ENCODE measurements at regions not wholly inside any gene's neighbourhood (a gene's known extent, or its start where the extent isn't known, plus 50 kb on each side); places are given as distances from the start of the nearest gene placed in this dataset.

GRCh38 chr3:96169111-96169766 lies 645.2 kb upstream of the EPHA6 start:
- FAIRE-seq (no peak), DNase-seq (ENCODE audit: low spot score) (no peak)

GRCh38 chr3:96172917-96173316 lies 641.5 kb upstream of the EPHA6 start:
- no peak for FAIRE-seq
- DNase-seq (ENCODE audit: low spot score), result no peak

DNA sequence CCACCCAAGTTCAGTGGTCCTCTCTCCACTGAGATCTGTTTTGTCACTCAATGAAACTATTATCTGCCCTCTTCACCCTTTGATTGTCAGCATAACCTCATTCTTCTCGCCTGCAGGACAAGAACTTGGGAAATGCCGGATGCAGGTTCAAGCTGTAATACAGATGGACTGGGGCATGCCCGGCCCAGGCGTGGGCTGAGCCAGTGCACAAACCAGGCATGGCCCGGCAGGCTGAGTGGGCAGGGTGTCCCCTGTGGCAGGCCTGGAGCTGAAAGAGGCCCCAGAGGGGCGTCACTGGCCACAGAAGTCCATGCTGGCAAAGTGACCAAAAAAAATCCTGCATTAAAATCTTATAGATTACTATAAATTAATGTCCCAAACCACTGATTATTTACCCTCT lies 638.9 kb upstream of the EPHA6 start:
- FAIRE-seq (no peak), DNase-seq (ENCODE audit: low spot score) (no peak)

DNA sequence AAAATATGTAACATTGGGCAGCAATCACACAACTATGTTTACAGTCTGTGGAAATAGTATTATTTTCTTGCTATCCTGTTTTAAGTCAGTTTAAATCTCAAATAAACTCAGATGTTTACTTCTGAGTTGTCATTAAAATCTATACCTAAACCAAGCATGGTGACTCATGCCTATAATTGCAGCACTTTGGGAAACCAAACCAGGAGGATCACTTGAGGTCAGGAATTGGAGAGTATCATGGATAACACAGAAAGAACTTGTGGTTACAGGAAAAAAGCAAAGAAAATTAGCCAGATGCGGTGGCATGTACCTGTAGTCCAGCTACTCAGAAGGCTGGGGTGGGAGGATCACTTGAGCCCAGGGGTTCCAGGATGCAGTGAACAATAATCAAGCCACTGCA lies 631.6 kb upstream of the EPHA6 start:
- no peak for DNase-seq (ENCODE audit: low spot score)
- FAIRE-seq, result no peak

- FAIRE-seq (no peak), DNase-seq (ENCODE audit: low spot score) (no peak)
Observed at GRCh38 chr3:96183871-96184270, 630.5 kb upstream of the EPHA6 start.

GRCh38 chr3:96190024-96190616 lies 624.3 kb upstream of the EPHA6 start:
- DNase-seq (ENCODE audit: low spot score), result no peak
- peak; percentile 27 for FAIRE-seq

DNA sequence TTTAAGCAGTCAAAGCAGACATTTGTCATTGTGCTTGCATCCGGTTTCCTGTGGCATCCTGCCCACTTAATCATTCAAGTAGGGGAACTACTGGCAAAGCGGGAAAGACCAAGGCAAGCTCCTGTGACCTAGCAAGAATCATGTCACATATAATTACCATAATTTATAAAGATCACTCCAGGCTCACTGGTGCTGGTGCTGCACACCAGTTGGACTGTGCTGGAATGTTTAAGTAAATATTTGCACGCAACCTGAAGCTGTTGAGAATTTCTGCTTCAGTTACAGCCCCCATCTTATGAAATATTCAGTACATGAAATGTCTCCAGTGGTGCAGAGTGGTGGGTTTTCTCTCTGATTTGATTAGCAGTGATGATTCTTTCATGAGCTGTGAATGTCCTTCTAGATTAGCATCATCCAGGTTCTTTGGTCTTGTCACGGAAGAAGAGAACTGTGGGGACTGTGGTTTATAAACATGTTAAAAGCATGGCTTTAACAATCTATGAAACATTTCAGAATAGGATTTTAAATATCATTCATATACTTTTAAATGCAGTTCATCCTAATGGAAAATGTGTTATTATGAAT lies 621.3 kb upstream of the EPHA6 start:
- FAIRE-seq, result no peak
- DNase-seq (ENCODE audit: low spot score), result no peak

DNA sequence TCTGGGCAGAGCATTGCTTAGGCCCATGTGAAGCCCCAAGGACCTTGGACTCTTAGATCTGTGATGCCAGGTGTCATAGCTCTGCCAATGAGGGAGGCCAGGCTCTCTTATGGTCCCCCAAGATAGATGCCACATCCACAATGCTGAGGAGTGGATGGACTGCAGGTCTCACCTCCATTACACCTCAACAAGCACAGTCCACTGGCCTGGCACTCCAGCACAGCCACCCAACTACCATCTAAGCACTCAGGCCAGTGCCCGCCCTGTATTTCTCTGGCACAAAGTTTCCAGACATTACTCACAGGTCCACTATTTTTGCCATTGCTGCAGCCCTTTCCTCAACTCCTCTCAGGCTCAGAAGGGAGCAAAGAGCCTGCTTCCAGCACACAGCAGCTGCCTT lies 613.5 kb upstream of the EPHA6 start:
- DNase-seq (ENCODE audit: low spot score) (no peak), FAIRE-seq (no peak)

DNA sequence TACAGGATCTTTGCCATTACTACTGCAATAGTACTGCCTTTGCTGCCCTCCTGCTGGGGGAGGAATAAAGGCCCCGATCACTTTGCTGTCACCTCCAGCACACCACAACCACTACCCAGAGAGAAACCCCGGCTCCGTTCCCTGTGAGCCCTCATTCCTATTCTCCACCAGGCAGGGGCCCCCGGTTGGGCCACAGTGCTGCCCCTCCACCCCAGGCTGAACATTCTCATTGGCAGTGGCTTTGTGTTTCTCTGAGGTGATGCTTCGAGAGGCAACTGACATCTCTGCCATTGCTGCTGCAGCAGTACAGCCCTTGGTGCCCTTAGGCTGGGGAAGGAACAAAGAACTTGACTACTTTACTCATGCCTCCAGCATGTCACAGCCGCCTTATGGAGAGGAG lies 612.9 kb upstream of the EPHA6 start:
- FAIRE-seq, result no peak

DNA sequence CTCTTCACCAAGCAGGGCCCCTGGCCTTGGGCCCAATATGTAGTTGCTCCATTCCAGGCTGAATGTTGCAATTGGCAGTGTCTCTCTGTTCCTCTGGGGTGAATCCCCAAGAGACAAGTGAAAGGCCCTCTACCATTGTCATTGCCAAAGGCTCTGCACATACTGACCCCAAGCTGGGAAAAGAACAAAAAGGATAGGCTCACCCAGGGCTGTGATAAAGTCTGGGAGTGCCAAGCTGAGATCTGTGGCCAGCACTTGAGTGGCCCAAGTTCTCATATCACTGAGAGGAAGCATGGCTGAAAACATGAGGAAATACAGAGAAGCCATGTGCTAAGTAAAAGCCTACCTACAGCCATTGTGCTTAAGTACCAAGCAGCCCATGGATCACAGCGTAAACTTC lies 612.2 kb upstream of the EPHA6 start:
- DNase-seq (ENCODE audit: low spot score), result no peak
- no peak for FAIRE-seq

More for the DNA sequence above, 612.9 kb upstream of the EPHA6 start:
- no peak for DNase-seq (ENCODE audit: low spot score)

DNA sequence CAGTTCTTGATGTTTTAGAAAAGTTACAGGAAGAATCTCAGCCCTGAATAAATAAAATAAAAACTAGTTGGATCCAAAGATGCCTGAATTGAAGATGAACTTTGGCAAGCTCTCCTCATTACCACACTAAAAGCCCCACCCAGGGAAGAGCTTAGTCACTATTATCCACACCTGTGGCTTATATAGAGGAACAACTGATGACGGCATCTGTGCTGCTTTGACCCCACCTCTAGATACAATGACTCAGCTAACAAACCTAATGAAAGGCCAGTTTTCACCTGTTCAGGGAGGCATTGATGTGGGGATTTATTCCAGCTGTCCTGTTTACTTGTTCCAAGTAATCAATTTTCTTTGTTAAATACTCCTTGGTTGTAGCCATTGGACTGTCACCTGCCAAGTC lies 604.7 kb upstream of the EPHA6 start:
- FAIRE-seq (peak; percentile 63), DNase-seq (ENCODE audit: low spot score) (peak; percentile 9)

- DNase-seq (ENCODE audit: low spot score) (no peak), FAIRE-seq (no peak)
Observed at GRCh38 chr3:96213393-96213792, 601.0 kb upstream of the EPHA6 start.

GRCh38 chr3:96214941-96215340 lies 599.5 kb upstream of the EPHA6 start:
- DNase-seq (ENCODE audit: low spot score), result no peak
- FAIRE-seq, result no peak

GRCh38 chr3:96225494-96225893 lies 588.9 kb upstream of the EPHA6 start:
- peak; percentile 48 for FAIRE-seq
- no peak for DNase-seq (ENCODE audit: low spot score)

GRCh38 chr3:96233679-96234078 lies 580.7 kb upstream of the EPHA6 start:
- FAIRE-seq (no peak), DNase-seq (ENCODE audit: low spot score) (no peak)

- DNase-seq (ENCODE audit: low spot score) (no peak), FAIRE-seq (peak; percentile 13)
Observed at GRCh38 chr3:96236522-96236921, 577.9 kb upstream of the EPHA6 start.

DNA sequence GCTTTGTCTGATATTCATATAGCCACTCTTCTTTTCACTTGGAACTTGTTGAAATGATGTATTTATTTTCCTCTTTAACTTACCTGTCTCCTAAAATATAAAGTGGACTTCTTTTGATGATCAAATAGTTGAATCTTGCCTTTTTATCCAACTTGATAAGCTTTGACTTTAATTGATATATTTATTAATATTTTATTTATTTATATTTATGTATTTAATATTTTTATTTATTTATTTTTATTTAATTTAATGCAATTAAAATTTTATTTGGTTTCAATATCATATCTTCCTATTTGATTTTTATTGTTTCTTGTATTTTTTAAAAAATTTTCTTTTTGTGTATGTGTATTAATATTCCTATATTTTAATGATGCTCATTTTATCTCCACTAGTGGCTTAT lies 555.1 kb upstream of the EPHA6 start:
- no peak for FAIRE-seq
- no peak for DNase-seq (ENCODE audit: low spot score)

GRCh38 chr3:96264701-96265100 lies 549.7 kb upstream of the EPHA6 start:
- DNase-seq (ENCODE audit: low spot score) (no peak), FAIRE-seq (no peak)

DNA sequence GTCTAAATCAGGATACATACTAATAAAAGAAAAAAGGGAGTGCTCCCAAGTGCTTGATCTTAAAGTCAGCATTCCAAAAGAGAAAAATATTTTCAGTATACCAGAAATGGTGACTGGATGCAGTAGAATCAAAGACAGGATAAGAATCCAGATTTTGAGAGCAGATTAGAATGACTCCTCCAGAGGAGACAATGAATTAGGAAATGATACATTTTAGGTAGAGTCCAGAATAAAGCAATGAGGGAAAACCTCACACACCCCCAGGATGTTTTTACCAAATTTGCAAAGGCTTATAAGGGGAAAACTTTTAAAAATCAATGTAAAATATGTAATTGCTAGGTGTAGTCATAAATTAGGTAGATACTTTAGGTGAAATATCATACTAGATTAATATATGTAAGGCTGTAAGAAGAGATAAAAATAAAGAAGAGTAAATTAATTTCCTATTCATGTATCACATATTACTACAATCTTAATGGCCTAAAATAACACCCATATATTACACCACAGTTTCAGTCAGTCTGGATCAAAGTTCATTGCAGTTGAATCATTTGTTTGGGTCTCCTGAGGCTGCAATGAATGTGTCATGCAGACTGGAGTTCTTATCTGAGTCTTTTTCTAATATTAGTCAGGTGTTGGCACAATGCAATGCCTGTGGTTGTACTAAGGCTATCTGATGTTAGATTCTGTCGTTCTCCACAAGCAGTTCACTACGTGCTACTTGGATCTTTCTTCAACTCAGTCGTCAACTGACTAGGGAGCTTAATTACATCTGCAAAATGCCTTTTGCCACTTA lies 547.8 kb upstream of the EPHA6 start:
- FAIRE-seq, result no peak
- no peak for DNase-seq (ENCODE audit: low spot score)

GRCh38 chr3:96267577-96267976 lies 546.8 kb upstream of the EPHA6 start:
- no peak for DNase-seq (ENCODE audit: low spot score)
- FAIRE-seq, result no peak

DNA sequence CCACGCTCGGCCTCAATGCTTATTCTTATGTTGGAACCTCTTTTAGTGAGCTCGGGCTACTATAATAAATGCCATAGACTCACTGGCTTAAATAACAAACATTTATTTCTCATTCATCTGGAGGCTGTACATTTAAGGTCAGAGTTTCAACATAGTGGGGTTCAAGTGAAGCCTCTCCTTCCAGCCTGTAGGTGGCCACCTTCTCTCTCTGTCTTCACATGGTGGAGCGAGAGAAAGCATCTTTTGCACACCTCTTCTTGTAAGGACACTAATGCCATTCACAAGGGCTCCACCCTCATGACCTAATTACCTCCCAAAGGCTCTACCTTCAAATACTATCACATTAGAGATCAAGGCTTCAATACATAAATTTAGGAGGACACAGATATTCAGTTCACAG lies 520.3 kb upstream of the EPHA6 start:
- FAIRE-seq, result no peak

DNA sequence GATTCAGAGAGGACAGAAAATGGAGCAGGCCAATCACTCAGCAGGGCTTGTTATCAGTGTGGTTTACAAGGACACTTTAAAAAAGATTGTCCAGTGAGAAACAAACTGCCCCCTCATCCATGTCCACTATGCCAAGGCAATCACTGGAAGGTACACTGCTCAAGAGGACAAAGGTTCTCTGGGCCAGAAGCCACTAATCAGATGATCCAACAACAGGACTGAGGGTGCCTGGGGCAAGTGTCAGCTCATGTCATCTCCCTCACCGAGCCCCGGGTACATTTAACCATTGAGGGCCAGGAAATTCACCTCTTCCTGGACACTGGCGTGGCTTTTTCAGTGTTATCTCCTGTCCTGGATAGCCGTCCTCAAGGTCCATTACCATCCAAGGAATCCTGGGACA lies 513.7 kb upstream of the EPHA6 start:
- DNase-seq (ENCODE audit: low spot score) (no peak), FAIRE-seq (no peak)

More for the DNA sequence above, 520.3 kb upstream of the EPHA6 start:
- DNase-seq (ENCODE audit: low spot score), result no peak
